ENCODE measurements at regions not wholly inside any gene's neighbourhood (a gene's known extent, or its start where the extent isn't known, plus 50 kb on each side); places are given as distances from the start of the nearest gene placed in this dataset.

DNA sequence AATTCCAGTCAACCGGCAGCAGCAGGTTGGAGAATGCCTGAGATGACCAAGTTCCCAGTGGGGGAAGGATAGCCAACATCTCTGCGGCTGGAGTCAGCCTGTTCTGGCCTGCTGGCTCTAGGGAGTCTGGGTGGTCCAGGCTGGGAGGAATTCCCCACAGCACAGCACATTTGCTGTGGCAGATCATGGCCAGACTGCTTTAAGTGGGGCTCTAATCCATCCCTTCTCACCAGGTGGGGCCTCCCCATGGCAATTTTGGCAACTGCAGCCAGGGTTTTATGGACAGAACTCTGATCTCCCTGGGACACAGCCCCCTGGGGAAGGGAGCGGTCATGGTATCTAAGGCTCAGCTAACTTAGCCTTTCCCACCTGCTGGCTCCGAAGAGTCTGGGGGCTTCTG lies 226.1 kb downstream of the DTWD2 start:
- H3K4me3 ChIP-seq (ENCODE audit: low read depth, low read length): no peak overlapping the region
- DNase-seq (ENCODE audit: low read depth): no peak
- TF ChIP-seq, protein P1, sequence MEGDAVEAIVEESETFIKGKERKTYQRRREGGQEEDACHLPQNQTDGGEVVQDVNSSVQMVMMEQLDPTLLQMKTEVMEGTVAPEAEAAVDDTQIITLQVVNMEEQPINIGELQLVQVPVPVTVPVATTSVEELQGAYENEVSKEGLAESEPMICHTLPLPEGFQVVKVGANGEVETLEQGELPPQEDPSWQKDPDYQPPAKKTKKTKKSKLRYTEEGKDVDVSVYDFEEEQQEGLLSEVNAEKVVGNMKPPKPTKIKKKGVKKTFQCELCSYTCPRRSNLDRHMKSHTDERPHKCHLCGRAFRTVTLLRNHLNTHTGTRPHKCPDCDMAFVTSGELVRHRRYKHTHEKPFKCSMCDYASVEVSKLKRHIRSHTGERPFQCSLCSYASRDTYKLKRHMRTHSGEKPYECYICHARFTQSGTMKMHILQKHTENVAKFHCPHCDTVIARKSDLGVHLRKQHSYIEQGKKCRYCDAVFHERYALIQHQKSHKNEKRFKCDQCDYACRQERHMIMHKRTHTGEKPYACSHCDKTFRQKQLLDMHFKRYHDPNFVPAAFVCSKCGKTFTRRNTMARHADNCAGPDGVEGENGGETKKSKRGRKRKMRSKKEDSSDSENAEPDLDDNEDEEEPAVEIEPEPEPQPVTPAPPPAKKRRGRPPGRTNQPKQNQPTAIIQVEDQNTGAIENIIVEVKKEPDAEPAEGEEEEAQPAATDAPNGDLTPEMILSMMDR (IDR thresholded peaks at IDR 0.05; ENCODE audit: insufficient read depth, low read length, poor library complexity, severe bottlenecking): no peak
- no peaks in the 10 kb centered on the region for H3K36me3 ChIP-seq (ENCODE audit: control insufficient read depth, insufficient read depth, low read length)
- no peaks in the 10 kb centered on the region for H3K27me3 ChIP-seq (ENCODE audit: control insufficient read depth, insufficient read depth, low read length)

DNA sequence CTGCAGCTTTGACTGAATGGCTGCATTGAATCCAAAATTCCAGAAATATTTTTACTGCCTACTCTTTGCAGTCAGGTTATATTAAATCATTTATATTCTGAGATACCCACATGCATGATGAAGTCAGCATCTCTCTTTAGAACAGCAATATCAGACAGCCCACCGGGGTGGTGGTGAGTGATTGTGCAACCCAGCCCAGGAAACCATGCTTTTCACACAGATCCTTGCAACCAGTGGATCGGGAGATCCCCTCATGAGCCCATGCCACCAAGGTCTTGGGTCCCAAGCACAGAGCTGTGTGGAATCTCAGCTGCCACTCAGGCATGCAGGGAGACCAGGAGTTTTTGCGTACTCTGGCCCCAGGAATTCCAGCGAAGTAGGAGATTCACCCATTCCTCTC lies 226.5 kb downstream of the DTWD2 start:
- TF ChIP-seq, protein P1 (IDR thresholded peaks at IDR 0.05; ENCODE audit: insufficient read depth, low read length, poor library complexity, severe bottlenecking): no peak
- no peak overlapping the region for H3K4me3 ChIP-seq (ENCODE audit: low read depth, low read length)
- DNase-seq (ENCODE audit: low read depth): no peak
- no peaks in the 10 kb centered on the region for H3K36me3 ChIP-seq (ENCODE audit: control insufficient read depth, insufficient read depth, low read length)
- no peaks in the 10 kb centered on the region for H3K27me3 ChIP-seq (ENCODE audit: control insufficient read depth, insufficient read depth, low read length)

DNA sequence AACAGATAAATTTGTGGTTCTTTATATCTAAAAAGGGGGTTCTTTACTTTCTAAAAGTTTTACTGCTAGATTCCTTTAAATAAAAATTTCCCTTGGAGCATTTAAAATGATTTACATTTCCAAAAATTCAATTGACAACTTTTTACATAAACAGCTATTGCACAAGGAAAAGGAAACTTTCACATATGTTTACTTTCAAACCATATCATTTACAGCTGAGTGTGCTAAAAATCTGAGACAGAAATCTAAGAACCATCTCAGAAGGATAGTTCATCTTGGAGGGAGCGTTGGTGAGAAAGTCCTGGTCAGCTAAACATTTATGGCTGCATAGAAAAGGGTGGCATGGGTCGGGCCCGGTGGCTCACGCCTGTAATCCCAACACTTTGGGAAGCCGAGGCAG lies 235.4 kb downstream of the DTWD2 start:
- no peak for DNase-seq (ENCODE audit: low read depth)

DNA sequence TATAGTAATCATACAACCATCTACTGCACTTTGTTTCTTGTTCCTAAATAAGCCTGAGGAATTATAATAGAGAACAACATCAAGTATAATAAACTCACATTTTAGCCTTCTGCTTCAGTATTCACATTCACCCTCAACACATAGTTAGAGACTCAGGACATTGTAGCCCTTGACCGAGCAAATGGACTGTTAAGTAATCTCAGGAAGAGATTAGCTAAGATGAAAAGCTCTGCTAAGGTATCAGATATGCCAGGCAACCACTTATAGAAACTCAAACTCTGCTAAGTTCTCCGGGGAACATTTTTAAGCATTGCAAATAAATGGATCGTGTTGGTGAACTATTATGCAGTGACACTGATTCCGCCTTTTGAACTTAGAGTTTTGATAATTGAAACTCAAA lies 252.0 kb downstream of the DTWD2 start:
- TF ChIP-seq, protein P1 (IDR thresholded peaks at IDR 0.05; ENCODE audit: insufficient read depth, low read length, poor library complexity, severe bottlenecking): no peak
- DNase-seq (ENCODE audit: low read depth): no peak
- no peak overlapping the region for H3K4me3 ChIP-seq (ENCODE audit: low read depth, low read length)
- no peaks in the 10 kb centered on the region for H3K27me3 ChIP-seq (ENCODE audit: control insufficient read depth, insufficient read depth, low read length)
- no peaks in the 10 kb centered on the region for H3K36me3 ChIP-seq (ENCODE audit: control insufficient read depth, insufficient read depth, low read length)

More for the DNA sequence above, 235.4 kb downstream of the DTWD2 start:
- Histone ChIP-seq H3K36me3 (ENCODE audit: control insufficient read depth, insufficient read depth, low read length) (no peaks in the 10 kb centered on the region), H3K27me3 (ENCODE audit: control insufficient read depth, insufficient read depth, low read length) (no peaks in the 10 kb centered on the region), H3K4me3 (ENCODE audit: low read depth, low read length) (no peak overlapping the region)
- TF ChIP-seq, protein P1 (IDR thresholded peaks at IDR 0.05; ENCODE audit: insufficient read depth, low read length, poor library complexity, severe bottlenecking): no peak

DNA sequence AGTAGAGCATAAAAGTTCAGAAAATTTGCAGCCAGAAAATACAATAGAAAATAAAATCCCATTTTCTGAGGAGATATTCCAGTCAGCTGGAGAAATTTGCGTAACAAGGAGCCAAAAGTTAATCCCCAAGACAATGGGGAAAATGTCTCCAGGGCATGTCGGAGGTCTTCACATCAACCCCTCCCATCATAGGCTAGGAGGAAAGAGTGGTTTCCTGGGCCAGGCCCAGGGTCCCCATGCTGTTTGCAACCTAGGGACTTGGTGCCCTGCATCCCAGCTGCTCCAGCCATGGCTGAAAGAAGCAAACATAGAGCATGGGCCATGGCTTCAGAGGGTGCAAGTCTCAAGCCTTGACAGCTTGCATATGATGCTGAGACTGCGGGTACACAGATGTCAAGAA lies 255.0 kb downstream of the DTWD2 start:
- TF ChIP-seq, protein P1 (IDR thresholded peaks at IDR 0.05; ENCODE audit: insufficient read depth, low read length, poor library complexity, severe bottlenecking): no peak

DNA sequence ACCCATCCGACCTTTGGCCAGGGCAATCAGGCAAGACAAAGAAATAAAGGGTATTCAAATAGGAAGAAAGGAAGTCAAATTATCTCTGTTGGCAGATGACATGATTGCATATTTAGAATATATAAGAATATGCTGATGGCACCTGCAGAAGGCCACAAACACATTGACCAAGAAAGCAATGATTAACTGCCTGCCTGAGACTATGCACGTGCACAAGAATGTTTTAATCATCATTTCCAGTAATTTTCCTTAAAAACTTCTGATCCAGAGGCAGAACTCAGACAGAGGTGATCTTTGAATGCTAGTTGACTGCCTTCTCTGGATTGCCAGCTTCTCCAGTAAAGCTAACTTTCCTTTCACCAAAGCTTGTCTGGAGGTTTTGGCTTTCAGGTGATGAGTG lies 260.2 kb downstream of the DTWD2 start:
- TF ChIP-seq, protein P1 (IDR thresholded peaks at IDR 0.05; ENCODE audit: insufficient read depth, low read length, poor library complexity, severe bottlenecking): no peak
- no peak for DNase-seq (ENCODE audit: low read depth)
- Histone ChIP-seq H3K27me3 (ENCODE audit: control insufficient read depth, insufficient read depth, low read length) (no peaks in the 10 kb centered on the region), H3K36me3 (ENCODE audit: control insufficient read depth, insufficient read depth, low read length) (no peaks in the 10 kb centered on the region), H3K4me3 (ENCODE audit: low read depth, low read length) (no peak overlapping the region)

More for the DNA sequence above, 255.0 kb downstream of the DTWD2 start:
- Histone ChIP-seq H3K4me3 (ENCODE audit: low read depth, low read length) (no peak overlapping the region), H3K27me3 (ENCODE audit: control insufficient read depth, insufficient read depth, low read length) (no peaks in the 10 kb centered on the region), H3K36me3 (ENCODE audit: control insufficient read depth, insufficient read depth, low read length) (no peaks in the 10 kb centered on the region)
- DNase-seq (ENCODE audit: low read depth): no peak

All from kidney epithelial cell (primary cell).